GM04503 (cell line): ENCODE measurements at regions not wholly inside any gene's neighbourhood (a gene's known extent, or its start where the extent isn't known, plus 50 kb on each side); places are given as distances from the start of the nearest gene placed in this dataset.

Source experiments
- DNase-seq: peaks from one replicate; pipeline ENCODE4 v3.0.0-alpha.2; 2012; ENCODE audit warnings: low read depth

DNA sequence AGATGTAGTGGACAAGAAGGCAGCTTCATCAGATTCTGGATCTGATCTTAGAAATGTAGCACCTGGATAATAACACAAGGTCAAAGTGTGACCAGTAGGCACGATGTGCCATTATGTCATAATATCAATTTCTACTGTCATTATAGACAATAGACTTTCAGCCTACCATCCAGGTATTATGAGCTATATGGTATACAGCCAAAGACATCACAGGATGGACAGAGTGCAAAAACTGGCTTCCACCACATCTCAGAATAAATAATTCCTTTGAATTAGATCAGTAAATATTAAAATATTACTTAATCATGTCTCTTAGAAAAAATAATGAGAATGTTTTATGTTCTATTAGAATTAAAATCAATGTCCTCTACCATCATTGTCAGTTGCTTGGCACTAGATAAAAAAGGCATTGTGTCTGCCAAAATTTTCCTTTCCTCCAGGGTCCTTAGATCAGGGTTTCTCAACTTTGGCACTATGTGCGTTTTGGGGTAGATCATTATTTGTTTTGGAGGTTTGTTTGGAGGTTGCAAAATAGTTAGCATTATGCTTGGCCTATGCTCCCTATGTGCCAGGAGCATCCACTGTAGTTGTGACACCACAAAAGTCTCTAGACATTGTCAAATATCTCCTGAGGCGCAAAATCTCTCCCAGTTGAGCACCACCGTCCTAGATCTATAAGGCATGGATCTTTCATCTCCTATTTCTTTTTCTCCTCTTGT lies 86.7 kb upstream of the NRIP1 start:
- no peak for DNase-seq

- no peak for DNase-seq
These were observed 87.8 kb upstream of the NRIP1 start for GRCh38 chr21:15152591-15152990.

GRCh38 chr21:15159382-15160020 lies 94.7 kb upstream of the NRIP1 start:
- DNase-seq: no peak

DNA sequence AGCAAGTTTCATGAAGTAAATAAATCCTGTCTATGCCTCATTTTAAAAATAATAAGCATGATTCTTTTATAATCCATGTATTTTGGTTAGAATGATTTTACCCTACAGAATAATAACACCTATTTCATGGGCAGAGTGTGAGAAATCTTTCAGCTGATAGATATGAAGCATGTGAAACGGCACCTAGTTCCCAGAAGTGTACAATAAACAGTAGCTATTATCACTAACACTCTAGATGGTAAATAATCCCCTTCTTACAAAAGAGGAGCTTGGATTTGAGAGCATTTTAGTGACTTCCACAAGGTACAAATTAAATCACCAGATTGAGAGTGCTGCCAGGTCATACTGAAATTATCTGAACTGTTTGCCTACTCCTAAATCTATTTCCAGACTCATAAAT lies 95.3 kb upstream of the NRIP1 start:
- DNase-seq: no peak

GRCh38 chr21:15162921-15163320 lies 98.1 kb upstream of the NRIP1 start:
- DNase-seq: no peak

- DNase-seq: no peak
These were observed 99.5 kb upstream of the NRIP1 start for GRCh38 chr21:15164273-15164672.

- DNase-seq: no peak
These were observed 100.0 kb upstream of the NRIP1 start for GRCh38 chr21:15164678-15165303.

GRCh38 chr21:15170614-15171013 lies 105.8 kb upstream of the NRIP1 start:
- no peak for DNase-seq

GRCh38 chr21:15171546-15171945 lies 106.7 kb upstream of the NRIP1 start:
- DNase-seq: no peak

DNA sequence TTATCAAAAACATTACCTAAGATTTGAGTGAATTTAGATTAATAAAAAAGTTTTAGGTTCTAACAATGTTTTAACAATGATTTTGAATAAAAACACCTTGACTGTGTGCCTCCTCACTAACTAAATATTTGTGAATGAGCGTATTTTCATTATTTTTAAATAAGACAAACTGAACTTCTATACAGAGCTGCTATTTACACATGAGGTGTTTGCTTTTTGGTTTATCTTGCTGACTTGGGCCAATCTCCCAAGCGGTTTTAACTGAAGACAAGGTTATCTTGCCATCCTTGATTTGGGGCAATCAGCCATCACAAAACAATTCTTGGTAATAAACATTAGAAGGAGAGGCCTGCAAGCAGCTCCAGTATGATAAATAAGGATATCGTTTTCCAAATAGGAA lies 108.2 kb upstream of the NRIP1 start:
- no peak for DNase-seq

DNA sequence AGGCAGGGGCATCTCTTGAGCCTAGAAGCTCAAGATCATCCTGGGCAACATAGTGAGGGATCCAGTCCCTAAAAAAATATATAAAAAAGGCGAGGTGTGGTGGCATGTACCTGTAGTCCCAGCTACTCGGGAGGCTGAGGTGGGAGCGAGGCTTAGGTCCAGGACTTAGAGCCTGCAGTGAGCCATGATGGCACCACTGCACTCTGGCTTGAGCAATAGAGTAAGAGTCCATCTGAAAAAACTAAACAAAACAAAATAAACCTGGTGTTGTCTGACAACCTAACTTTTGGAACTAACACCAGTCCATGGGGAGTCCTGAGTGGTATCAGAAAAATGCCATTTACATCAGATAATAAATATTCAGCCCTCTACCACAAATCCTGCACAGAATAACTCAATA lies 110.1 kb upstream of the NRIP1 start:
- DNase-seq: no peak

GRCh38 chr21:15182731-15183130 lies 117.9 kb upstream of the NRIP1 start:
- no peak for DNase-seq

- DNase-seq: no peak
These were observed 119.0 kb upstream of the NRIP1 start for GRCh38 chr21:15183813-15184257.

DNA sequence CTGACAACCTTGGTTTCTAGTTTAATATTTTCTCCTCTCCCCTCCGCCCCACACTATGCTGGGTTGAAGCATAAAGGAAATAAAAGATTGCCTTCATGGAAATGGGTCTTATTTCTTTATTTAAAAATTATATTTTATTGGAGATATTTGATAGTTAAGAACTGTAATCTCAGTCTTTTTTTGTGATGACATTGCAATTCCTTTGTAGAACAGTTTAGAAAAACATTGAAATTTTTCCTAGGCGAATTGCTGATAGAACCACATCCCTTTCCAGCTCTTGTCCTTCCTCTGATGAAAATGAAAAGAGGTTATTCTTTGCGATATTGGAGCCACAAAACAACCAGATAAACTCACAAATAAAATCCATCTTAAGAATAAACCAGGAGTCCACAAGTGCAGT lies 125.6 kb upstream of the NRIP1 start:
- DNase-seq: no peak

GRCh38 chr21:15190837-15191236 lies 126.0 kb upstream of the NRIP1 start:
- DNase-seq: no peak

DNA sequence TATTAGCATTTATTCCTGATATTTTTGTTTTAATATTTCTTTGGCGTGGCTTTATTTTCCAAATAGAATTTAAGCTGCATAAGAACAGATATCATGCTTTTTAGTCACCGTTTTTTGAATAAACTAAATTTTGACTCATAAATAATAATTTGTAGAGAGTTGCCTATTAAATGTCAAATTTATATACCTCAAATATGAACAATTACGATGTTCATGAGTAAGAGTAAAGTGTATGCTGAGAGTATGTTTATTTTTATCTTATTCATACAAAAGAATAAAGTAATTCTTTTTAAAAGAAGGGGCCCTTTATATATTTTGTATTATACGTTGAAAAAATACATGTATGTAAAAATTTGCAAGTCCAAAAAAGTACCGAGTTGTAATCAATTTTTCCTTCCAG lies 126.5 kb upstream of the NRIP1 start:
- DNase-seq: no peak

- peak; percentile 0 for DNase-seq
These were observed 127.4 kb upstream of the NRIP1 start for GRCh38 chr21:15192243-15192642.

GRCh38 chr21:15193937-15194336 lies 129.1 kb upstream of the NRIP1 start:
- no peak for DNase-seq

- DNase-seq: no peak
These were observed 130.3 kb upstream of the NRIP1 start for GRCh38 chr21:15195104-15195503.

GRCh38 chr21:15195768-15196167 lies 131.0 kb upstream of the NRIP1 start:
- no peak for DNase-seq

GRCh38 chr21:15197696-15198095 lies 132.9 kb upstream of the NRIP1 start:
- DNase-seq: no peak

- DNase-seq: no peak
These were observed 134.9 kb upstream of the NRIP1 start for GRCh38 chr21:15199414-15200383.
